Dermis blood vessel endothelial cell (primary cell): ENCODE measurements at regions not wholly inside any gene's neighbourhood (a gene's known extent, or its start where the extent isn't known, plus 50 kb on each side); places are given as distances from the start of the nearest gene placed in this dataset.

Experiments used
- DNase-seq: peaks from one replicate; pipeline ENCODE4 v3.0.0; 2010

DNA sequence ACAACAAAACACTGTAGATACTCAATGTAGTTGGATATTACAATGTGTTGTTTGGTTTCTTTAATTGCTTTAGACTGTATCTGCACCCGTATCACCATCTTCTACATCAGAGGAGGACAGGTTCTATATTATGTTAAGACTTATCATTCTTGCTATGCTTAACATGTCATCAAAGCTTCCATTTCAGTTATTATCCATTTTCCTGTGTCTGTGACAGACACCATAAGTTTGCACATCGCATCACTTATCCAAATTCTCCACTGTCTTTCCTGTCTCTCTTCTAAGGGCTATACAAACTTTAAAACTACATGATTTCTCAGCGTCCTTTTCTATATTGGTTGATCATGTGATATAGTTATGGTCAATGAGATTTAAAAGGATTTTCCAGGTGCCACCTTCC, 719.0 kb downstream of the TBC1D32 start:
- DNase-seq: no peak

DNA sequence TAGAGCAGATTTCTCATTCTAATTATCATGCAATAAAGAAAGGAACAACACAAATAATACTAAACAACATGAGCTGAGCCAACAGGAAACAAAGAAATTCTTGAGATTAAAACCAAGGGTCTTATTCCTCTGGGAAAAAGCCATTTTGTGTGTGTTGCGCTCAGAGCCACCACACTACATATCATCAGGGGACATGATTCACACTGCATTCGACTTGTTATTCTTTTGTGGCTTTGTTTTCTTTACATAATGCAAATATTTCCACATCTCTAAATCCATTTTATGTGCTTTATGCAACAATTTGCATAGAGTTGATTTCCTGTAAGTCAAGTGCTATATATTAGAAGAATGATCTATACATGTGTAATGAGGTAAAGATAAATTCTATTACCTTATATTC, 719.6 kb downstream of the TBC1D32 start:
- DNase-seq: no peak

DNA sequence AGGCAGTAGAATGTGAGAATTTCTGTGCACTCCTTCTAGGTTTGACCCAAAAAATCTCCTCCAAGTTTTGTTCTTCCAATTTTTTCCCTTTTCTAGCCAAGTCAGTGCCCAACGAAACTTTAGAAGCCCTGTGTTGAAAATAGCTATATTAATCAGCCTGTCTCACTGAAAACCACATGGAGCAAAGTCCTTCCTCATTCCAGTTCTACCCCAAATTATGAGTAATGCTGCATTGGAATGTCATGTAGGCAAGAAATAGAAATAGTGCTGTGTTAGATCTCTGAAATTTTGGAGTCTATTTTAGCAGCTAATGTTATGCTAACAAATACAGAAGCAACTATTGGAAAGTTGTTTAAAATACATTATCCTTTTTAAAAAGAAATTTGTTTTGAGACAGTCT, 725.5 kb downstream of the TBC1D32 start:
- no peak for DNase-seq

DNA sequence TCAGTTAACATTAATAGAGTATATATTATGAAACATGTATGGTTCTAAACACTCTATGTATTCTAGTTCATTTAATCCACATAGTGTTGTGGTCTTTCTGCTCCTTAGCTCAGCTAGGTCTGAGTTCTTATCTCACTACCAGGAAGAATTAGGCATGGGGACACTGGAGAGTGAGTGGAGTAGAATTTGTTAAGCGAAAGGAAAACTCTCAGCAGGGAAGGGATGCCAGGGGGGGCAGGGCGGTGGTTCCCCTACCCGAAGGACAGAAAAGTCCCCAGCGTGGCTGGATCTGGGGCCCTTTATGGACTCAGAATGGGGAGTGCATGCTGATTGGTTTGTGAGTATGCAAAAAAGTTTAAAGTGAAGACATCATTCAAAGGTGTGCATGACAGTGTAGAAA, 727.5 kb downstream of the TBC1D32 start:
- DNase-seq: no peak

DNA sequence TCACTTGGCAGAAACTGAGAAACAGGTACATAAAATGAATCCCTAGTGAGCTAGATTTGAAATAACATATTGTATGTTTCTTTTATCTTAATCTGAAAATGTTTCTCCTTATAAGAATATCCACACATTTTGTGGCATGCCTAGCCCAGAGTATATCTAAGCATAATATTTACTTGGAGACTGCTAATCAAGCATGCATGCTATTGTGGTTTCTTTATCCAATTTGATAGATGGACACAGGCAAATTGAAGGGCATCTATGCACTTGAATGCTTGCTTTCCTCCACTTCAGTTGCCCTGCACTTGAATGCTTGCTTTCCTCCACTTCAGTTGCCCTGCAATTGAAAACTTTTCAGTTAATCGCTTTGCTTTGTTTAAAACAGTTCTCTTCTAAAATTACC, 729.8 kb downstream of the TBC1D32 start:
- no peak for DNase-seq

DNA sequence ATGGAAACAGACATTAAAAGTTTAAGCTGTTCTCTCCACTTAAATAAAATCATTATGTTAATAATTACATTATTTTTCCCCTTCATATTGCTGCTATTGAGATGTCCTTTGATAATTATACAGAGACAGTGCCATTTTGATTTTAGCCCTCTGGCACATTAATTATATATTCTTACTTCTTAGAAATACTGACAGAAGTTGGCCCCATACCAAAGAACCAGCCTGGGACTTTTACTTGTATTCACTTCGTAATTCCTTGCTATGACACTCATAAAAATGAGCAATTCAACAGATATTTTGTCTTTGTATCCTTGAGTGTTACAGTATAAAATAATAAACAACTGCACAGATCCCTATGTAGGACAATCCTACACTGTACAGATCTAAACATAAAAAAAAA, 743.7 kb downstream of the TBC1D32 start:
- DNase-seq: no peak

DNA sequence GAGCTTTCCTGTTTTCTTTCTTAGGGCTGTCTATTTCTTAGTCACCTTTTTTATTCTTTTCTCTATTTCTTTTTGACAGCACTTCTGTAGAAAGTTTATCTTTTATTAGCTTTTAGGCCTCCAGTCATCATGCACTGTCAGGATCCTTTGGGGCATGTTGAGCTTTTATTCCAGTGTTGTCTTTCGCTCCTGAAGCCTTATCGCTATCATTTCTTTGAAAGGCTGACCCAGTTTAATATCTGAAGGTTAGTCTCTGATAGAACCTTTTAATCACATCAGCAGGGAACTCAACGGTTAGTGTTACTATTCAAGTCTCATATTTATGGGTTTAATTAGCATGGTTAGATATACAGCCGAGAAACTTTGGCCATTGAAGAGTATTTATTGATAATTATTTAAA, 745.9 kb downstream of the TBC1D32 start:
- DNase-seq: no peak

DNA sequence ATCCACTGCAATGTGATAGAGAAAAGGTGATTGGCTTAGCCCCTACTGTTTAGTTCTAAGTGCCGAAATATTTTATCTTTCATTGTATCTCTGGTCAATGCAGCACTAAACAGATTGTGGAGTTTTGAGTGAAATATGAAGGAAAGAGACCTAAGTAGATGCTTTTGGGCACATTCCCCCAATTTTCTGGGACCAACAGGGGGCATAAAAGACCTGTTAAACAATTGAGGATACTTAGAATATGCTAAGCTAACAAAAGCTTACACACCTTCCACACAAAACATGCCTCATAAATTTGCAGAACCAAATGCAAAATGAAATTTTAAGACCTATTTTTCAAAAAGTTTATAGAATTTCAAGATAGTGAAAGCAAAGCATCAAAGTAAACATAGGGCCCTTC, 746.9 kb downstream of the TBC1D32 start:
- no peak for DNase-seq

DNA sequence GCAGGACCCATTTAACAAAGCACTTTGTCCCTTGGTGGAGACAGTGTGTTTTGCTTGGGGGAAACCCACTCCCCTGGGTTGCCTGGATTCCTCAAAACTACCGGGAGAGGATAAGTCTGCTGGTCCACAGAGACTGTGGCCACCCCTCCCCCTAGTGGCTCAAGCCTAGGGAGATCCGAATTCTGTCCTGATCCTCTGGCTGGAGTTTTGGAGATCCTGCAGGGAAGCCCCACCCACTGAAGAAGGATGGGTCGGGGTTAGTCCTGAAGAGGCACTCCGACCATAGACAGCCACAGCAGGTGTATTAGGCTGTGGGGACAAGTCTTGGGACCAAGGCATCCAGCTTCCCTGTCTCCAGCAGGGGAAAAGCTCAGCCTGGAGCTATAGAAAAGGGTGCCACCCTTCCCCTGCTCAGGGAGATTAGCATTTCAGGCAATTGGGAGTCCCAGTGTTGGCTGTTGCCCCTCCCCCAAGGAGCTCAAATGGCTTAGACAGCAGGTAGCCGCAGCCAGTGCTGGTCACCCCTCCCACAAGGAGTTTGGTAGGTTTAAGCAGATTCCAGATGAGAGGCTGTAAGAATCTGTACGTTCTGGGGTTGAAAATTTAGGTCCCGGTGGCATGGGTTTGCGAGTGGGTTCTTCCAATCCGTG, 750.0 kb downstream of the TBC1D32 start:
- no peak for DNase-seq

DNA sequence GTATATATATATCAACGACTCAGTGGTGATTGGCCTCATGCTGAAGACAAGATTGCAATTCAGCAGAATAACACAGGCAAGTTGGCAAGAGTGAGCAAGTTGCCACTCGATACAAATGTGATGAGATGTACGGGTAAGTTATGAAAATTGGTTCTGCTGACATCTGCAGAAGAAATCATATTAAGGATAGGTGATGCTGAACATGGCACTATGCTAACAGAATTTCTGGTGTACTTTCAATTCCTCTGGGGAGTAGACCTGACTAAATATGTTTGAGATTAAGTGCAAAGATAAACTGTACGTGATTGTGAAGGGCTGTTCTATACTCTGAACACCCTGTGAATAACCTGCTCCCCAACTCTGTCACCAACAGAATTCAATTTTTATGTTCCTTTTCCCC, 758.2 kb downstream of the TBC1D32 start:
- DNase-seq: no peak

DNA sequence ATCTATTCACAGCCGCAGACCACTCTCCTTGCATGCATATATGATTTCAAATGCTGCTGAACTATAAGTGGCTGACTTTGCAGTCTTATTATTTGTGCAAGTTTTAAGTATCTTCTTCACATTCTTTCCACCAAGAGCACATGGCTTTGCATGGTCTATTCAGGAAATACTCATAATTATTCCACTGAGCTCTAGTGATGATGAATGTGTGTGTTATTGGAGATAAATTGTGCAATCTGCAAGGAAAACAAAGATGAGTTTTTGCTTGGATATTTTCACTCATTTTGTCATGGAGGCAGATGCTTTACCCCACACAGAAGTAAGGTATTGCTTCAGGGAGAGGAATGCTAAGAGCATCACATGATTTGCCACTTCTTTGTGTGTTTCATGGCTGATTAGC, 764.6 kb downstream of the TBC1D32 start:
- no peak for DNase-seq

DNA sequence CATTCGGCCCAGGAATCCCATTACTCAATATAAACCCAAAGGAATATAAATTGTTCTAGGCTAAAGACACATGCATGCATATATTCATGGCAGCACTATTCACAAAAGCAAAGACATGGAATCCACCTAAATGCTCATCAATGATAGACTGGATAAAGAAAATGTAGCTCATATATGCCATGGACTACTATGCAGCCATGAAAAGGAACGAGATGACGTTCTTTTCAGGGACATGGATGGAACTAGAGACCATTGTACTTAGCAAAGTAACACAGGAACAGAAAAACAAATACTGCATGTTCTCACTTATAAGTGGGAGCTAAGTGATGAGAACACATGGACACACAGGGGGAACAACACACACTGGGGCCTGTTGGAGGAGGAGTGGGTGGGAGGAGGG, 769.5 kb downstream of the TBC1D32 start:
- no peak for DNase-seq

DNA sequence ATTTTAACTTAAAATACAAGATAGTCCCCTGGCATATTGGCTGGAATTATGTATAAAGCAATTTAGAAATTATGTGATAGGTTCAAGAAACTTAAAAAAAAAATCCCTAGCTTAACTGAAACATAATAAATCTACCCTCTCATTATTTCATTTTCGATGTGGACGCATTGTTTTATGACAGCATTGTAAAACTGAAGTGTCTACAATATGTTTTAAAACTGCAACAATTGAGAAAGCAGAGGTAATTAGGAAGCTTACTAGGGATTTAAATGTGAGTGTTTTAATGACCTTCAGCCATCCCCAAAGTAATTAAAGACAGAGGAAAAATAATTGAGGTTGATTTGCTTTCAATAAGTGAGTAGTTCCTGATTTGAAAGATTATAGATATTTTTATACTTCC, 776.0 kb downstream of the TBC1D32 start:
- DNase-seq: no peak

DNA sequence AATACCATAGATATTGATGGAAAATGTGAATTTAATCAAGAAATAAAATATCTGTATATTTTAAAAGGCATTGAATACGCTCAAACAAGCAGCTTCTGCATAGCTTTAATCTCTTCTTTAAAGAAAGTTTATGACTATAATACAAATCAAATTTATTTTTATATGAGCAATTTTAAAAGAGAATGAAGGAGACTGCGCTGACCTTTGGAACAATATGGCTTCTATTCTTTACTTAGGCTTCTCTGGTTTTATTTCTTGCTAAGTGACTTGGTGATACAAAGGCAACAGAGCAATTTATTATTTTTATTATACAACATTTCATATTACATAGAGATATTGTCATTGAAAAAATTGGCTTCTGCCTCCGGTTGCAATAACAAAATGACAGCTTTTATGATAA, 776.7 kb downstream of the TBC1D32 start:
- DNase-seq: no peak

DNA sequence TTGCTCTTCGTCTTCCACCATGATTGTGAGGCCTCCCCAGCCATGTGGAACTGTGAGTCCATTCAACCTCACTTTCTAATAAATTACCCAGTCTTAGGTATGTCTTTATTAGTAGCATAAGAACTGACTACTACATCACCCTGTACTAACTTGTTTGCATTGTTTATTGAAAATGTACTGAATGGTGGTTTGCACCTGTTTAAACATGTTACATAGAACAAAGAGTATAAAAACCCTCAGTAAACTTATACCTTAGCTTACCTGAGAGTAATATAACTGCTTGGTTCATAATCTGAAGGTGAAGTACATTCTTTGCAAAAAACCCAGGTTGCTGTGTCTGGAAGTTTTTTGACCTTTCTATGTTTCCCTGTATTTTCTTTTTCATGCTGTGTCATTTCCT, 777.8 kb downstream of the TBC1D32 start:
- DNase-seq: no peak

DNA sequence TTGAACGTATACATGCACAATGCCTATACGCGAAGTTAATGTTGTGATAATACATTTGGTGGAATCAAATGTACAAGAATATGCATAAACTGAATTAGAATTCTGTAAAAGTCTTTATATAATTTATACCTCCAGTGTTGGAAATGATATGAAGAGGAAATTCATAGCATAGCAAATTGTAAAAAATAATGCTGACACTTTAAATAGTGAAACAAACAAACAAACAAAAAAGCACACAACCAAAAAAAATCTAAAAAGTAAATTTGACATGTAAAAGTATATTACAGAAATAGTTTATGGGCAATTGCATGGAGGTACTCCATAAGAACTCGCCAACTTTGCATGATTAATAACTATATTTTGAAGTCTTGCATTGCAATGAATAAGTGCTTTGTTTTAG, 780.9 kb downstream of the TBC1D32 start:
- no peak for DNase-seq

DNA sequence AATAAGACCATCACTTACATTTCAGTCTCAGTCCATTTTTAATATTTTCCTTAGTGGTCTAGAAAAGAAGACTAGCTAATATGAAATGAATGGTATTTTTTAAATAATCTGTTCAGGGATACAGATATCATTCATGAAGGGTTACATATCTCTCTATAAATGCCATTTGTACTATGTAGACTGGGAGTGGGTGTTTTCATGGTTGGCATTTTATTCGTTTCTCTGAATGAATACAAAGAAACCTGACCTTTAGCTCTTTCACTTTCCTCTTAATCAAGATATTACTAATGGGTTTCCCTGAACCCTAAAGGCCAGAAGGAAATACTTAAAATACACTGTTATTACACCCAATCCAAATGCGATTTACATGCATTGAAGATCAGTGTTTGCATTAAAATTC, 788.9 kb downstream of the TBC1D32 start:
- DNase-seq: no peak

DNA sequence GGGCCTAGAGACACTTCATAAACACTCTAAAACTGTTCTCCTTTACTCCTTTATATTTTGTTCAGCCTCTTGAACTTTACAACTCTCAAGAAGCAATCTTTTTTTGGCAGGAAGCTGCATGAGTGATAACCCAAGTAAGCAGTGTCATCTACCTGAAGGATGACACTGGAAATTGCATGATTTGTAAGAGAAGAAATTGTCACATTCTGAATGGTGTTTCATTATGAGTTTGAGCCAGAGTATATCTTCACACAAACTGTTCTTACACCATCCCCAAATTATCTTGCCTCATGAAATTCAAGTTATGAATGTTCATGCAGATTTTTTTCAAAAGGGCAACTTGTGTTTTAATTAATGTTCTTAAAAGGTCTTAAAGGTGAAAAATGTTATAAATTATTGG, 799.3 kb downstream of the TBC1D32 start:
- DNase-seq: no peak

DNA sequence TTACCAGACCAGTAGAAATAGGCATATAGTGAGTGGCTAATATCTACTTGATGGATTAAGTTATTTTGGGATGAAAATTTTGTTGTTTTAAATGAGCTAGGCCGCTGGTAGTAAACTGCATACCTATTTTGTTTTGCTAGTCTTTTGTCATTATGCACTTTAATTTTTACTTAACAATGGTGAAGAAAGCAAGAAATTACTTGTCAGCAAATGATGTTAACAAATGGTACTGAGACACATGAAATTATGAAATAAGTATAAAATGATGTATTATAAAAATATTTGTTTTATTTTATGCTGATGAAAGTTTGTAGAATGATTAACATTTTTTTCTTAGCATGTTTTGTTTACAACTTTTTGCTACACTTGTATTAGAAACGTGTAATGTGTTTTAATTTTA, 807.7 kb downstream of the TBC1D32 start:
- DNase-seq: no peak

DNA sequence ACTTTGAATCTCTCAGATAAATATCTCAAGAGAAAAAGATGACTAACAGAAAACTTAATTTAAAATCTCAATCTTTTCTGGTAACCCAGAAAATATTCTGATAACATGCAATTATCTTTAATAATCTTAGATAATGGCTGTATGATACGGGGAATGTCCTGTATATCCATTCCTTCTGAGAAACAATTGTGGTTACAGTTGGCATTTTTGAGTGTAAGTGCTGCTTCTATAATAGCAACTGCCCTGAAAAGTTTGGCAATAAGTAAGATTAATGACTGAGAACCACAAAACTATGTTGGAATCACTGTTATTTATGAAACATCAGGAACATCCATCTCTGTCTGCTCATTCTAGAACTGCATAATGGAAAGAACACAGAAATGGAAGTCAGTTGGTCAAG, 819.7 kb downstream of the TBC1D32 start:
- DNase-seq: no peak

DNA sequence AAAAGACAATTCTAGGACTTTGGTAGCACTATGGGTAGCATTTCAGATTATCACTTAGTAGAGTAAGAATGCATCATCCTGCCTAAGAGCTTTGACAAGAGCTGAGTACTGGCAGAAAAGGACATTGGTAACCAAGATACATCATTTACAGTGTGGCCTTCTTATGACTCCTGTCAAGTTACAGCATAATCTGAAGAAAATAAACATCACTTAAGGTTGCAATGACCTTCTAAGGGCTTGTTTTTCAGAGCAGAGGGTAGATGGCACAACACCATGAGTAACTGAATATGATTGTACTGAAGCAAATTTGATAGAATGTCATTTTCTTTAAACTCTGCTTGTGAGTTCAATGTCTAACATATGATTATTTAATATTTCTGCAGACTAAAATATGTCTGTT, 822.6 kb downstream of the TBC1D32 start:
- DNase-seq: no peak

DNA sequence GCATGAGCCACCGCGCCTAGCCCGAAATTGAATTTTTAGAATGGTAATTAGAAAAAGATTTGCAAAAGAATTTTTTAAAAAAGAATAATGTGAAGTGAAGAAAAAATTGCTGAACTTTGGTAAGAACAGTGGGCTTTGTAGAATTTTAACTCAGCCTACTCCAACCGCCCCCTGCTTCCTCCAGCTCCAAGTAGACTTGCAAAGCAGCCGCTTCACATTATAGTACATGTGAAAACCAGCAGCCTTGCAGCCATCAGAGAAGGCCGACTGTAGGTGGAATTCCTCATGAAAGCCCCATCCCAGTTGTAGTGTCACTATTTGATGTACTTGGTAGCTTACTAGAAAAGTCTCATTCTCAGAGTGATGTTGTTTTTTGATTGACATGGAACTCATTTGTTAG, 835.6 kb downstream of the TBC1D32 start:
- no peak for DNase-seq

DNA sequence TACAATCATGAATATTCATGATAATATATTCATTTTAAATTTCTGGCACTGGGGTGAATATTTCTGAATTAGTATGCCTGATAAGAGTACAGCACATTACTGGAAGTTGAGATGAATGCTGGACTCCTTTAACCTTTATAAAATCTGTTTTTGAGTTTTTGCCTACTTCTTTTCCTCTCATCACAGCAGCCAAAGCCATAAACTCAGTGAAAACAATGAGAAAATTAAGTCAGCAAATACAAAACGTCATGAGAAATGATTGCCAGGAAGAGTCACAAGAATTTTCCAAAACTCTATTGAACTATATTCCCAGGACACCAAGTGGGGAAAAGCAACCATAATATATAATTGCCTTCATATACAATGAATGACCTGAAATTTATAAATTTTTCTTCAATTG, 837.6 kb downstream of the TBC1D32 start:
- no peak for DNase-seq

DNA sequence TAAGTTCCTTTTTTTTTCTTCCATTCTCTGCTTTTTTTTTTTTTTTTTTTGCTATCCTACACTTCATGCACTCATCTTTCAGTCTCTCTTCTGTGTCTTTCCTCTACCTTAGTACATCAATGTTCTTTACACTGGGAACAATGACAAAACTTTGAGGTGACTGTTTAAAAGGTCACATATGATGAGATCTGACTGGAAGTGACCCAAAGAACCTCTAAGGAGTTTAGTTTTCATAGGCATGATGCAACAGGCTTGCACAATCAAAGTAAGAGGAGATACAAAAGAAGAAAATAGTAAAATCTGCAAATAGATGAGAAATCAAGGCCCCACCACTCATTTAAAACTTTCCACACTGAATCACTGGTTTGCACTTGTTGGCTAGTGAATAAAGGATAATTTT, 840.8 kb downstream of the TBC1D32 start:
- no peak for DNase-seq

DNA sequence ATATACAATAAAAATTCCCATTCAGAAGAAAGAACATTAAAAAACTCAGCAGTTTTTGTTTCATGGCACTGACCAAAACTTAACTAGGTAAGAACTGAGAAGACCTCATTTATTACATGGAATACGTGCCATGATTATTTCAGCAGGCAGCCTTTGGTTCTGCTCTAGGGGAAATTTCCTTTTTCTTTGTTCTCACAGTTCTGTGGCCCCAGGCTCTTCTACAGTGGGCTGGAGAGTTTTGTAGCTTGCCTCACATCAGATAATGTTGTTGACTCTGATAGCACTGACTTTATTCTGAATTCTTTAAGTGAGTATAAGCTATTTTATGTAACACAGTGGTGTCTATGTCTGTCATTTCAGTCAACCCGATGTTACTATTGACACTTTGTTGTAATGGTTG, 844.3 kb downstream of the TBC1D32 start:
- DNase-seq: no peak

DNA sequence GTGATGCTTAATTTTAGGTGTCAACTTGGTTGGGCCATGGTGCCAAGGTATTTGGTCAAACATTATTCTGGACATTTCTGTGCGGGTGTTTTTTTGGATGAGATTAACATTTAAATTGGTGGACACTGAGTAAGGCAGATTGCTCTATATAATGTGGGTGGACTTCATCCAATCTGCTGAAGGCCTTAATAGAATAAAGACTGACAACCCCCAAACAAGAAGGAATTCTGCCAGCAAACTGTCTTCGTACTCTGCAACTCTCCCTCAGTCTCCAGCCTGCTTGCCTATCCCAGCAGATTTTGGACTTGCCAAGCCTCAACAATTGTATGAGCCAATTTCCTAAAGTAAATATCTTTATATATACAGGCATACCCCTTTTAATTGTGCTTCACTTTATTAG, 850.1 kb downstream of the TBC1D32 start:
- DNase-seq: no peak
